ENCODE measurements at regions not wholly inside any gene's neighbourhood (a gene's known extent, or its start where the extent isn't known, plus 50 kb on each side); places are given as distances from the start of the nearest gene placed in this dataset.

DNA sequence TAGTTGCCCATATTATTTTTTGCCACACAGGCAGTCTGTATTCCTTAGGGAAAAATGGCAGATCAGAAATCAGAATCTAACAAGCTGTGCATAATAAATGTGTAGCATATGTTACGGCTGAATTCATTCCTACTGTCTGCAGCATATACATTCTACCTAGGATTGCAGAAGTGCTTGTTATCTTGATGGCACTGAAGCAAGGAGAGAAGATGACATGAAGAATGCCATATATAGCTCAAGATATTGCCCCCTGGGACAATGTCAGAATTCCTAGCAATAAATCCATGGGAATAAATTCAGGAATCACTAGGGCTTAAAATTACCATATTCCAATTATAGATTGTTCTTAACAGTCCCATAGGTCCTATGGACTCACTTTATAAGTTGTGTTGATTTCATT lies 293.0 kb upstream of the CNR1 start:
- TF ChIP-seq CTCF (IDR thresholded peaks at IDR 0.05; ENCODE audit: low read length) (no peak), EZH2phosphoT487 (IDR thresholded peaks at IDR 0.05; ENCODE audit: low read length) (no peak)

Measured in MM.1S (cell line).